IMR-90 (cell line): ENCODE measurements at regions not wholly inside any gene's neighbourhood (a gene's known extent, or its start where the extent isn't known, plus 50 kb on each side); places are given as distances from the start of the nearest gene placed in this dataset.

Experiments used
- CEBPB ChIP-seq: IDR thresholded peaks from 2 replicates; pipeline ENCODE4 v1.6.1; 2012; ENCODE audit warnings: low read depth, low read length, improper control_type of control experiment
- CTCF ChIP-seq: conservative IDR thresholded peaks from 2 replicates; pipeline ENCODE4 v1.5.1; 2012; ENCODE audit warnings: mild to moderate bottlenecking, low read depth, low read length, improper control_type of control experiment
- MAFK ChIP-seq: IDR thresholded peaks from 2 replicates; pipeline ENCODE4 v1.6.1; 2012; ENCODE audit warnings: low read depth, low read length, improper control_type of control experiment
- MAZ ChIP-seq: IDR thresholded peaks from 2 replicates; pipeline ENCODE4 v1.6.1; 2012; ENCODE audit warnings: low read depth, mild to moderate bottlenecking, low read length, improper control_type of control experiment, moderate library complexity, borderline replicate concordance
- NFE2L2 ChIP-seq: fragments of 150-350 bp; IDR thresholded peaks from 2 replicates; pipeline ENCODE4 v1.6.1; 2016; ENCODE audit warnings: low read depth, mild to moderate bottlenecking, low read length
- POLR2A ChIP-seq: IDR thresholded peaks from 2 replicates; pipeline ENCODE4 v1.6.1; 2012; ENCODE audit warnings: mild to moderate bottlenecking, low read depth, low read length
- RCOR1 ChIP-seq: IDR thresholded peaks from 2 replicates; pipeline ENCODE4 v1.6.1; 2012; ENCODE audit warnings: mild to moderate bottlenecking, low read length, improper control_type of control experiment; ENCODE audit not compliant: insufficient replicate concordance
- RFX5 ChIP-seq: IDR thresholded peaks from 2 replicates; pipeline ENCODE4 v1.8.0; 2012; ENCODE audit warnings: low read depth, mild to moderate bottlenecking, low read length, moderate library complexity
- SMC3 ChIP-seq: fragments of 150-350 bp; IDR thresholded peaks from 2 replicates; pipeline ENCODE4 v1.6.1; 2016; ENCODE audit warnings: low read depth, mild to moderate bottlenecking, antibody characterized with exemption, low read length, moderate library complexity

GRCh38 chr3:69651765-69652164 lies 87.5 kb upstream of the MITF start:
- TF ChIP-seq CTCF (no peak), POLR2A (no peak), RFX5 (no peak), CEBPB (no peak), MAZ (no peak), MAFK (no peak), RCOR1 (no peak), NFE2L2 (no peak), SMC3 (no peak)
